Nephron progenitor cell (in vitro differentiated cells): ENCODE measurements at regions not wholly inside any gene's neighbourhood (a gene's known extent, or its start where the extent isn't known, plus 50 kb on each side); places are given as distances from the start of the nearest gene placed in this dataset.

Experiments
- DNase-seq: peaks from one replicate; pipeline ENCODE4 v3.0.0; 2021
- H3K27ac Mint-ChIP-seq: 2 replicates; pipeline ENCODE4 v1.8.0; 2021; ENCODE audit warnings: mild to moderate bottlenecking, moderate library complexity, mixed read lengths
- H3K27me3 Mint-ChIP-seq: 2 replicates; pipeline ENCODE4 v1.8.0; 2021; ENCODE audit warnings: mild to moderate bottlenecking, low read depth, mixed read lengths; ENCODE audit not compliant: poor library complexity
- H3K36me3 Mint-ChIP-seq: 2 replicates; pipeline ENCODE4 v1.8.0; 2021; ENCODE audit warnings: low read depth, mixed read lengths
- H3K4me1 Mint-ChIP-seq: 2 replicates; pipeline ENCODE4 v1.8.0; 2021; ENCODE audit warnings: mixed read lengths
- H3K4me3 Mint-ChIP-seq: 2 replicates; pipeline ENCODE4 v1.8.0; 2021; ENCODE audit warnings: mild to moderate bottlenecking, moderate library complexity, mixed read lengths
- H3K9me3 Mint-ChIP-seq: 2 replicates; pipeline ENCODE4 v1.8.0; 2021; ENCODE audit warnings: mild to moderate bottlenecking, moderate library complexity, mixed read lengths
- TF ChIP-seq, protein P1 (sequence below): fragments of 200-600 bp; sonication (generic); IDR thresholded peaks from 2 replicates; pipeline ENCODE4 v1.5.0; 2021; ENCODE audit warnings: antibody characterized with exemption

DNA sequence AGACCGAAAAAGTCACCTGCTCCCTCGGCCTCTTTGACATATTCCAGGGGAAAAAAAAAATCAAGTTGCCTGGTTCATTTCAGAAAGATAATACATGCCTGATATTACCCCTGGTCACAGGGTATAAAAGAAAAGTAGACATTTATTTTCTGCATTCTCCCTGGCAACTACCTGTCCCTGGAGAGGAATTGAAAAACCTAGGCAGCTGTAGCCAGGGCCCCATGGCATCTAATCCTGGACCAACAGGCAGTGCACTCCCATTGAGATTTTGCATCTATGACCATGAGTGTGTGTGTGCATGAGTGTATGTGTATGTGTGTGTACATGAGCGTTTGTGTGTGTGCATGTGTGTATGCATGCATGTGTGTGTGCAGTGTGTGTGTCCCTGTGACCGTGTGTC lies 338.2 kb upstream of the PFKP start:
- Mint-ChIP-seq H3K4me1 (no peaks in the 10 kb centered on the region), H3K36me3 (no peaks in the 10 kb centered on the region), H3K4me3 (no peak overlapping the region), H3K9me3 (peaks cover 4% of the 10 kb centered on the region), H3K27me3 (peaks cover 15% of the 10 kb centered on the region), H3K27ac (no peak overlapping the region)
- no peak for DNase-seq
- TF ChIP-seq, protein P1, sequence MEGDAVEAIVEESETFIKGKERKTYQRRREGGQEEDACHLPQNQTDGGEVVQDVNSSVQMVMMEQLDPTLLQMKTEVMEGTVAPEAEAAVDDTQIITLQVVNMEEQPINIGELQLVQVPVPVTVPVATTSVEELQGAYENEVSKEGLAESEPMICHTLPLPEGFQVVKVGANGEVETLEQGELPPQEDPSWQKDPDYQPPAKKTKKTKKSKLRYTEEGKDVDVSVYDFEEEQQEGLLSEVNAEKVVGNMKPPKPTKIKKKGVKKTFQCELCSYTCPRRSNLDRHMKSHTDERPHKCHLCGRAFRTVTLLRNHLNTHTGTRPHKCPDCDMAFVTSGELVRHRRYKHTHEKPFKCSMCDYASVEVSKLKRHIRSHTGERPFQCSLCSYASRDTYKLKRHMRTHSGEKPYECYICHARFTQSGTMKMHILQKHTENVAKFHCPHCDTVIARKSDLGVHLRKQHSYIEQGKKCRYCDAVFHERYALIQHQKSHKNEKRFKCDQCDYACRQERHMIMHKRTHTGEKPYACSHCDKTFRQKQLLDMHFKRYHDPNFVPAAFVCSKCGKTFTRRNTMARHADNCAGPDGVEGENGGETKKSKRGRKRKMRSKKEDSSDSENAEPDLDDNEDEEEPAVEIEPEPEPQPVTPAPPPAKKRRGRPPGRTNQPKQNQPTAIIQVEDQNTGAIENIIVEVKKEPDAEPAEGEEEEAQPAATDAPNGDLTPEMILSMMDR: no peak

DNA sequence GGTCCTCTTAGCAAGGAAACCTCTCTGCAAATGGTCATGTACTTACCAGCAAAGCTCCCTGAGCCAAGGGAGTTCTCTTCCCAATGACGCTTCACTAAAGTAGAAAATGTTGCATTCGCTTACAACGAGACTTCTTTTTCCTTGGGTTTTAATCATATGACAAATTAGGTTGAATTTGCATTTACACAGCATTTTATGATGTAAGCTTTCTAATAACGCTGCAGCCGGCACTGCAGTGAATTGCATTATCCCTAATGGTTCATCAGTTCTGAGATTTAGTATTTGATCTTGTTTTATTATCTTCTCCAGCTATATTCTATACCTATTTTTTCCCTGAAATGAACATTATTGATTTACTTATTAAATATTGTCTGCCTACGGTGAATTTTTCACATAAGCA lies 339.3 kb upstream of the PFKP start:
- TF ChIP-seq, protein P1: no peak
- DNase-seq: no peak
- Mint-ChIP-seq H3K36me3 (no peaks in the 10 kb centered on the region), H3K27me3 (peaks cover 19% of the 10 kb centered on the region), H3K27ac (no peak overlapping the region), H3K9me3 (peaks cover 4% of the 10 kb centered on the region), H3K4me1 (no peaks in the 10 kb centered on the region), H3K4me3 (no peak overlapping the region)

DNA sequence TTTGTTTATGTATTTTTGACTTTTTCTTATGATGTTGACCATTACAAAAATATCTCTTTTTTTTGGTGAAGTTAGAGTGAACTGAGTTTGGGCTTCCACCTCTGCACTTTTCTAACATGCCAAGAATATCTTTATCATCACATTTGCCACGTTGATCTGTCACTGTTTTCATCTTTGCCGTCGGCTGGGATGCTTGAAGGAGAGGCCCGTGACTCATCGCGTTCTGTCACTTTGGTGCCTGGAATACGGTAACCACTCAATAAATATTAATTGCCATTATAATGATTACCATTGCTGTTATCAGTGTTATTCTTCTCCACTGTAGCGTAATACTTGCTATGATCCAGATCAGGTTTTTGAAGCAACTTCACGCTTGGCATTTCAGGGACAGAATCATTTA lies 350.8 kb upstream of the PFKP start:
- H3K4me1 Mint-ChIP-seq: no peaks in the 10 kb centered on the region
- H3K27me3 Mint-ChIP-seq: peaks cover 9% of the 10 kb centered on the region
- TF ChIP-seq, protein P1: no peak
- no peak for DNase-seq
- H3K4me3 Mint-ChIP-seq: no peak overlapping the region
- no peak overlapping the region for H3K27ac Mint-ChIP-seq
- H3K9me3 Mint-ChIP-seq: no peaks in the 10 kb centered on the region
- no peaks in the 10 kb centered on the region for H3K36me3 Mint-ChIP-seq

DNA sequence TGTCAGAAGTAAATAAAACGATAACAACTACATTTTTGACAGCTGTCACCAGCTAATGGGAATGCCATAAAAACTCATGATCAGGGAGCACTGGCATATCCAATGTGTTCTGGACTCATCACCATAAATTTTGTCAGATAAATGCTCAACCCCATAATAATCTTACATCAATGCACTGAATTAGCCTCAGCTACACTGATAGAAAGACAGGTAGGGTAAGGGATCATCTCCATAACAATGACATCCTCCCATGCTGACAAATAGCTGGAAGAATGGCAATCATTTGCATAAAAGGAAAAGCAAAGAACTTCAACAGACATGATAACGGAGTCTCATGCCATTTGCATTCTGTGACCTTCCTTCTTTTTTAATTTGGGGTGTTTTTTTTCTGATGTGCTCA lies 352.8 kb upstream of the PFKP start:
- H3K27ac Mint-ChIP-seq: no peak overlapping the region
- DNase-seq: no peak
- TF ChIP-seq, protein P1: no peak
- peaks cover 14% of the 10 kb centered on the region for H3K9me3 Mint-ChIP-seq
- H3K27me3 Mint-ChIP-seq: peaks cover 7% of the 10 kb centered on the region
- no peaks in the 10 kb centered on the region for H3K36me3 Mint-ChIP-seq
- no peaks in the 10 kb centered on the region for H3K4me1 Mint-ChIP-seq
- H3K4me3 Mint-ChIP-seq: no peak overlapping the region

DNA sequence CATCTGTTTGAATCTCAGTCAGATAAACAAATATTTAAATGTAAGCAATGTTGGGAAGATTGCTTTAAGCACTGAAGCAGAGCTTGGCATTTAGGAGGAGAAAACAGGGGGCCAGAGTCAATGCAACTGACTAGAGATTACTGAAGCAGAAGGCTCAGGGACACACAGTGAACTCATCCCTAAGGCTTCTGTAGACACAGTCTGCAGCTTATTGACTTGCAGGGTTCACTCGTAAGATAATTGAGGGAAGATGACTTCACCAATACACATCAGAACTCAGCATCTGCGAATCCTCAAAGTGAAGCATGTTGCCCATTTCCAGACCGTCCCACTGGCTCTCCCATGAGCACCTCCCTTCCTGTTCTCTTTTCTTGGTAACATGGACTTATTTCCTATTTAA lies 363.4 kb upstream of the PFKP start:
- H3K27ac Mint-ChIP-seq: no peak overlapping the region
- H3K9me3 Mint-ChIP-seq: peaks cover 4% of the 10 kb centered on the region
- H3K36me3 Mint-ChIP-seq: no peaks in the 10 kb centered on the region
- TF ChIP-seq, protein P1: no peak
- H3K27me3 Mint-ChIP-seq: no peaks in the 10 kb centered on the region
- H3K4me1 Mint-ChIP-seq: no peaks in the 10 kb centered on the region
- DNase-seq: no peak
- H3K4me3 Mint-ChIP-seq: no peak overlapping the region

DNA sequence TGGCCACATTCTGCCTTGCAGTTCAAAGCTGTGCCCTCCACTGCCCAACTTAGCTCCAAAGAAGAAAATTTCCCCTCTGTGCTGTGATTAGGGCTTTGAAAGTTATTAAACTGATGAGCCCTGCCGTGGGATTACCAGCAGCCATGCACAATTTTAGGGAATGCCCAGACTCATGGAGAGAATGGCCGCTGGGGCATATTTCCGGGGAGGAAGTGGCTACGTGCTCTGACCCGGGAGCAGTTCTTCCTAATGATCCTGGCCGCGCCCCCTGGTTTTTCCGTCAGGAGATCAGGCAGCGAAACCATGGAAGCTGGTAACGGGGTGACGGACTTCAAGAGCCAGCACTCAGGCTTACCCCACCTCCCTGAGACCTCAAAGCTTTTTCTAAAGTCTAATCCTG lies 365.5 kb upstream of the PFKP start:
- TF ChIP-seq, protein P1: no peak
- Mint-ChIP-seq H3K9me3 (no peaks in the 10 kb centered on the region), H3K4me3 (no peak overlapping the region), H3K27me3 (peaks cover 4% of the 10 kb centered on the region), H3K4me1 (no peaks in the 10 kb centered on the region), H3K36me3 (no peaks in the 10 kb centered on the region), H3K27ac (no peak overlapping the region)
- DNase-seq: no peak
